HG03045 (cell line): ENCODE measurements at regions not wholly inside any gene's neighbourhood (a gene's known extent, or its start where the extent isn't known, plus 50 kb on each side); places are given as distances from the start of the nearest gene placed in this dataset.

Experiments used
- ATAC-seq: cut with Tn5 transposase; IDR thresholded peaks from one replicate; pipeline ENCODE4 v1.9.1; 2021; ENCODE audit warnings: mild to moderate bottlenecking, moderate library complexity; ENCODE audit not compliant: unreplicated experiment

GRCh38 chr18:46319783-46320182, 215.6 kb downstream of the HAUS1 start:
- ATAC-seq, result no peak

- no peak for ATAC-seq
Measured at GRCh38 chr18:46320297-46320696, 216.1 kb downstream of the HAUS1 start.

GRCh38 chr18:46320928-46321711, 216.9 kb downstream of the HAUS1 start:
- ATAC-seq, result no peak

GRCh38 chr18:46321955-46322354, 217.8 kb downstream of the HAUS1 start:
- no peak for ATAC-seq

GRCh38 chr18:46322411-46322891, 218.3 kb downstream of the HAUS1 start:
- no peak for ATAC-seq

GRCh38 chr18:46322941-46323340, 218.8 kb downstream of the HAUS1 start:
- no peak for ATAC-seq

GRCh38 chr18:46324087-46324955, 220.1 kb downstream of the HAUS1 start:
- no peak for ATAC-seq

GRCh38 chr18:46325895-46326294, 221.7 kb downstream of the HAUS1 start:
- no peak for ATAC-seq

GRCh38 chr18:46329736-46330246, 225.6 kb downstream of the HAUS1 start:
- no peak for ATAC-seq

- no peak for ATAC-seq
Measured at GRCh38 chr18:46331316-46331715, 227.1 kb downstream of the HAUS1 start.

- no peak for ATAC-seq
Measured at GRCh38 chr18:46332286-46332801, 228.2 kb downstream of the HAUS1 start.

- ATAC-seq, result no peak
Measured at GRCh38 chr18:46332921-46333341, 228.7 kb downstream of the HAUS1 start.

- ATAC-seq, result no peak
Measured at GRCh38 chr18:46333431-46334135, 229.4 kb downstream of the HAUS1 start.

- no peak for ATAC-seq
Measured at GRCh38 chr18:46334868-46335281, 230.7 kb downstream of the HAUS1 start.

GRCh38 chr18:46335534-46336101, 231.4 kb downstream of the HAUS1 start:
- ATAC-seq, result no peak

- no peak for ATAC-seq
Measured at GRCh38 chr18:46336278-46337111, 232.3 kb downstream of the HAUS1 start.

GRCh38 chr18:46337271-46337670, 233.1 kb downstream of the HAUS1 start:
- ATAC-seq, result no peak

- no peak for ATAC-seq
Measured at GRCh38 chr18:46338205-46338604, 234.0 kb downstream of the HAUS1 start.

- ATAC-seq, result no peak
Measured at GRCh38 chr18:46338766-46339165, 234.6 kb downstream of the HAUS1 start.
